ENCODE measurements at regions not wholly inside any gene's neighbourhood (a gene's known extent, or its start where the extent isn't known, plus 50 kb on each side); places are given as distances from the start of the nearest gene placed in this dataset.

GRCh38 chr11:134789104-134789503 is 377.1 kb upstream of the B3GAT1 start:
- Histone ChIP-seq H3K27me3 (ENCODE audit: control insufficient read depth in 2 of 2, insufficient read depth in 2 of 2, low read length in 2 of 2) (peaks cover 0 to 13% of the 10 kb centered on the region in 2 experiments; a peak in 1 of 5 replicates), H3K9me1 (ENCODE audit: control insufficient read depth, insufficient read depth, low read length) (no peaks in the 10 kb centered on the region), H3K9ac (ENCODE audit: insufficient read depth in 1 of 2, low read depth in 2 of 2, low read length in 2 of 2) (no peak overlapping the region), H2AFZ (ENCODE audit: low read depth, low read length) (no peak overlapping the region), H4K20me1 (replicated peaks; ENCODE audit: control insufficient read depth, insufficient read depth, low read length) (no peaks in the 10 kb centered on the region), H3K79me2 (ENCODE audit: control insufficient read depth, insufficient read depth, low read length) (no peaks in the 10 kb centered on the region), H3K4me2 (ENCODE audit: insufficient read depth, low read length) (no peak overlapping the region), H3K27ac (ENCODE audit: extremely low read depth, low read depth, low read length) (no peak overlapping the region), H3K36me3 (ENCODE audit: control insufficient read depth, insufficient read depth, low read length) (no peaks in the 10 kb centered on the region), H3K9me3 (replicated peaks; ENCODE audit: control insufficient read depth, insufficient read depth, low read depth, low read length) (no peaks in the 10 kb centered on the region), H3K4me3 (no peak overlapping the region), H3K4me1 (replicated peaks in 1 of 2; ENCODE audit: control insufficient read depth in 2 of 2, insufficient read depth in 2 of 2, low read length in 2 of 2) (no peaks in the 10 kb centered on the region)
- ChIA-PET POLR2A (no interaction called here), CTCF (ENCODE audit: low intra/inter-chr PET ratio) (no interaction called here)
- ATAC-seq (no peak), DNase-seq (ENCODE audit: extremely low read depth in 1 of 4, low spot score in 3 of 4) (no peak), FAIRE-seq (no peak)
- in situ Hi-C loops (cut with MboI): no loop called here
- WGBS (ENCODE audit: insufficient coverage, low coverage, missing lambda C conversion rate): 0% methylated on average over 8 of the region's 10 CpGs
- BruUV-seq (replicated peaks): no TSS peak
- intact Hi-C loops (cut with micrococcal nuclease): no loop called here
- no peak for TF ChIP-seq STAT5B (CRISPR knock-in tag; IDR thresholded peaks at IDR 0.05)
- no peak for TF ChIP-seq PCBP1 (IDR thresholded peaks at IDR 0.05; ENCODE audit: low read depth, low read length, poor library complexity, severe bottlenecking)
- TF ChIP-seq FOXK2 (conservative IDR thresholded peaks at IDR 0.05 in 1 of 2, IDR thresholded peaks at IDR 0.05 in 1 of 2; ENCODE audit: low read depth in 2 of 2): no peak
- no peak for TF ChIP-seq ZFPM2 (CRISPR knock-in tag; IDR thresholded peaks at IDR 0.05)
- TF ChIP-seq ARID4B (CRISPR knock-in tag; IDR thresholded peaks at IDR 0.05): no peak
- no peak for TF ChIP-seq ZNF561 (CRISPR knock-in tag; conservative IDR thresholded peaks at IDR 0.05)
- no peak for TF ChIP-seq MTA3 (IDR thresholded peaks at IDR 0.05; ENCODE audit: borderline replicate concordance)
- TF ChIP-seq ZNF407 (IDR thresholded peaks at IDR 0.05; ENCODE audit: low read depth): no peak
- no peak for TF ChIP-seq ZNF77 (CRISPR knock-in tag; IDR thresholded peaks at IDR 0.05)
- no peak for TF ChIP-seq DPF2 (IDR thresholded peaks at IDR 0.05)
- no peak for TF ChIP-seq FOXA1 (IDR thresholded peaks at IDR 0.05; ENCODE audit: borderline replicate concordance)
- no peak for TF ChIP-seq U2AF1 (optimal IDR thresholded peaks at IDR 0.05; ENCODE audit: low read depth, low read length)
